Natural killer cell (primary cell): ENCODE measurements at regions not wholly inside any gene's neighbourhood (a gene's known extent, or its start where the extent isn't known, plus 50 kb on each side); places are given as distances from the start of the nearest gene placed in this dataset.

ENCODE experiments used
- ATAC-seq, 3 donors: fragments of 150-1000 bp in 2 of 3; fragments of 200-7000 bp in 1 of 3; cut with Tn5 transposase; 1 replicate in 1 of 3; 2 replicates in 2 of 3; pipeline ENCODE4 v1.10.0; 2021; ENCODE audit warnings: mild to moderate bottlenecking in 2 of 3, moderate library complexity in 2 of 3
- DNase-seq, 2 donors: peaks; one replicate each; pipeline versions ENCODE4 v3.0.0 to v3.0.0-alpha.2; 2013 to 2021; ENCODE audit warnings: mixed read lengths in 1 of 2
- H3K27ac ChIP-seq: one replicate; pipeline ENCODE4 v1.5.1; 2013; ENCODE audit warnings: mild to moderate bottlenecking, low read length
- H3K27me3 ChIP-seq: one replicate; pipeline ENCODE4 v1.6.1; 2013; ENCODE audit warnings: low read length; ENCODE audit not compliant: control insufficient read depth, insufficient read depth
- H3K36me3 ChIP-seq: one replicate; pipeline ENCODE4 v1.6.1; 2013; ENCODE audit warnings: low read length; ENCODE audit not compliant: control insufficient read depth, insufficient read depth
- H3K4me1 ChIP-seq: one replicate; pipeline ENCODE4 v1.6.1; 2013; ENCODE audit warnings: low read length; ENCODE audit not compliant: control insufficient read depth, insufficient read depth
- H3K4me3 ChIP-seq: one replicate; pipeline ENCODE4 v1.5.1; 2013; ENCODE audit warnings: low read length
- H3K9me3 ChIP-seq: one replicate; pipeline ENCODE4 v1.6.1; 2013; ENCODE audit warnings: low read length; ENCODE audit not compliant: control insufficient read depth, insufficient read depth
- H3K27ac Mint-ChIP-seq, 2 donors: one replicate each; pipeline ENCODE4 v1.8.0; 2022; ENCODE audit warnings: mild to moderate bottlenecking in 2 of 2, mixed read lengths in 2 of 2, moderate library complexity in 1 of 2
- H3K27me3 Mint-ChIP-seq, 2 donors: one replicate each; pipeline ENCODE4 v1.8.0; 2022; ENCODE audit warnings: low read depth in 2 of 2, mixed read lengths in 2 of 2
- H3K36me3 Mint-ChIP-seq: one replicate; pipeline ENCODE4 v1.8.0; 2022; ENCODE audit warnings: mixed read lengths
- H3K4me1 Mint-ChIP-seq, 2 donors: one replicate each; pipeline ENCODE4 v1.8.0; 2022; ENCODE audit warnings: mixed read lengths in 2 of 2
- H3K4me3 Mint-ChIP-seq: one replicate; pipeline ENCODE4 v1.8.0; 2022; ENCODE audit warnings: mild to moderate bottlenecking, moderate library complexity, mixed read lengths
- H3K9me3 Mint-ChIP-seq, 2 donors: one replicate each; pipeline ENCODE4 v1.8.0; 2022; ENCODE audit warnings: mixed read lengths in 2 of 2
- WGBS: methylation state at CpG from one replicate; pipeline ENCODE4 v1.1.7; 2013; ENCODE audit warnings: missing lambda C conversion rate; ENCODE audit not compliant: insufficient coverage; 5-methylcytosine and 5-hydroxymethylcytosine counted together
- intact Hi-C: fragments of 100-400 bp; cut with micrococcal nuclease; formaldehyde crosslinking; loops from one replicate; pipeline ENCODE4 v1.14.2; 2022
- TF ChIP-seq, protein P1 (sequence below): fragments of 200-600 bp; IDR thresholded peaks from one replicate; pipeline ENCODE4 v1.8.0; 2022; ENCODE audit warnings: antibody characterized with exemption

DNA sequence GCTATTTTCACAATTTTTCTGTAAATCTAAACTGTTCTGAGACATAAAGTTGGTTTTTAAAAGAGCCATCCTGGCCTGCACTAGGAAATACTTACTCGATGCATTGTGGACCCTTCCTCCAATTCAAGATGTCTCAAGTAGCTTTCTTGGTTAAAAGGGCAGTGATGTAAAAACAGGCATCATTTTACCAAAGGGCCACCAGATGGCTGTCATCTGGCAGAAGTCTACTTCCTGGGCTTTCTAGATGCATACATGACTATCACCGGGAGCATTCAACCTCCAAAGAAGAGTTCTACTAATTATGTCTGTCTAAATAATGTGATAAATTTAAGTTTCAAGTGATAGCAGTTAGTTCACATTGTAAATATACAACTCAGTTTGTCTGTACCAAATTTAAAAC lies 96.8 kb upstream of the FRMD6 start:
- Histone ChIP-seq H3K27me3 (peaks cover 4% of the 10 kb centered on the region), H3K9me3 (no peaks in the 10 kb centered on the region), H3K4me1 (no peaks in the 10 kb centered on the region), H3K36me3 (no peaks in the 10 kb centered on the region), H3K27ac (no peak overlapping the region), H3K4me3 (no peak overlapping the region)
- intact Hi-C loops, result loop anchor here (1.0 to 5.0 kb wide), 3 partner anchors 97 to 225 kb away; partner anchors contain the start of gene FRMD6
- no peaks in the 10 kb centered on the region for H3K9me3 Mint-ChIP-seq
- DNase-seq, result peak in 1 of 2 donors; percentile 38
- H3K4me3 Mint-ChIP-seq, result no peak overlapping the region
- H3K27me3 Mint-ChIP-seq, result peaks cover 16 to 31% of the 10 kb centered on the region in 2 donors
- 75% methylated on average over 1 of the region's 2 CpGs for WGBS
- no peaks in the 10 kb centered on the region for H3K36me3 Mint-ChIP-seq
- H3K27ac Mint-ChIP-seq, result no peak overlapping the region
- no peaks in the 10 kb centered on the region for H3K4me1 Mint-ChIP-seq
- TF ChIP-seq, protein P1, sequence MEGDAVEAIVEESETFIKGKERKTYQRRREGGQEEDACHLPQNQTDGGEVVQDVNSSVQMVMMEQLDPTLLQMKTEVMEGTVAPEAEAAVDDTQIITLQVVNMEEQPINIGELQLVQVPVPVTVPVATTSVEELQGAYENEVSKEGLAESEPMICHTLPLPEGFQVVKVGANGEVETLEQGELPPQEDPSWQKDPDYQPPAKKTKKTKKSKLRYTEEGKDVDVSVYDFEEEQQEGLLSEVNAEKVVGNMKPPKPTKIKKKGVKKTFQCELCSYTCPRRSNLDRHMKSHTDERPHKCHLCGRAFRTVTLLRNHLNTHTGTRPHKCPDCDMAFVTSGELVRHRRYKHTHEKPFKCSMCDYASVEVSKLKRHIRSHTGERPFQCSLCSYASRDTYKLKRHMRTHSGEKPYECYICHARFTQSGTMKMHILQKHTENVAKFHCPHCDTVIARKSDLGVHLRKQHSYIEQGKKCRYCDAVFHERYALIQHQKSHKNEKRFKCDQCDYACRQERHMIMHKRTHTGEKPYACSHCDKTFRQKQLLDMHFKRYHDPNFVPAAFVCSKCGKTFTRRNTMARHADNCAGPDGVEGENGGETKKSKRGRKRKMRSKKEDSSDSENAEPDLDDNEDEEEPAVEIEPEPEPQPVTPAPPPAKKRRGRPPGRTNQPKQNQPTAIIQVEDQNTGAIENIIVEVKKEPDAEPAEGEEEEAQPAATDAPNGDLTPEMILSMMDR, result peak; percentile 54
- peak; percentile 24 to 75 (median 50) for ATAC-seq

DNA sequence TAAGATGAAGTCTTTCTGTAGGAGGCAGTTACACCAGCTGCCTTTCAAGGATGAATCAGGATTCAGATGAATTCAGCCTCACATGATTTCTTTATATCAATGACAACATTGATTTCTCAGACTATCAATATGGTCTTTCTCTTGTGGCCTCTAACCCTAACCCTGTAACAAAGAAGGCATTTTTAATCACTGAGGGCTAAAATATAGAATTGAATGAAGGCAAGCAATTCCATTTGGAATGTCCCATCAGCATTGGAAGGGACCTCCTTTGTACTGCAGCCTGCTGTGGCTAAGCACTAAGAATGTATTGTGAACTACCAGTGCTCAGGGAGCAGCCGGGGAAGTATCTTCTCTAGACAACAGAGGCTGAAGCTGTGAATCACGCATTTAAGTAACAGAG lies 90.6 kb upstream of the FRMD6 start:
- intact Hi-C loops, result no loop called here
- Histone ChIP-seq H3K27ac (no peak overlapping the region), H3K27me3 (no peaks in the 10 kb centered on the region), H3K4me1 (no peaks in the 10 kb centered on the region), H3K36me3 (no peaks in the 10 kb centered on the region), H3K9me3 (no peaks in the 10 kb centered on the region), H3K4me3 (no peak overlapping the region)
- H3K27ac Mint-ChIP-seq, result no peak overlapping the region
- no peaks in the 10 kb centered on the region for H3K9me3 Mint-ChIP-seq
- H3K4me1 Mint-ChIP-seq, result peaks cover 6 to 10% of the 10 kb centered on the region in 2 donors
- WGBS, result 100% methylated on average over 2 of the region's 2 CpGs
- ATAC-seq (no peak), DNase-seq (no peak)
- TF ChIP-seq, protein P1, result no peak
- H3K27me3 Mint-ChIP-seq, result peaks cover 7 to 34% of the 10 kb centered on the region in 2 donors
- no peak overlapping the region for H3K4me3 Mint-ChIP-seq
- no peaks in the 10 kb centered on the region for H3K36me3 Mint-ChIP-seq

GRCh38 chr14:51562816-51563215 lies 88.9 kb upstream of the FRMD6 start:
- 91% methylated on average over 5 of the region's 5 CpGs for WGBS
- Histone ChIP-seq H3K4me3 (no peak overlapping the region), H3K9me3 (no peaks in the 10 kb centered on the region), H3K27me3 (no peaks in the 10 kb centered on the region), H3K27ac (no peak overlapping the region), H3K36me3 (no peaks in the 10 kb centered on the region), H3K4me1 (peaks cover 11% of the 10 kb centered on the region)
- no peaks in the 10 kb centered on the region for H3K9me3 Mint-ChIP-seq
- TF ChIP-seq, protein P1, result no peak
- H3K4me1 Mint-ChIP-seq, result peaks cover 20 to 25% of the 10 kb centered on the region in 2 donors
- no peaks in the 10 kb centered on the region for H3K36me3 Mint-ChIP-seq
- no peak for DNase-seq
- no peak overlapping the region for H3K27ac Mint-ChIP-seq
- peaks cover 4 to 34% of the 10 kb centered on the region in 2 donors for H3K27me3 Mint-ChIP-seq
- intact Hi-C loops, result no loop called here
- no peak for ATAC-seq
- no peak overlapping the region for H3K4me3 Mint-ChIP-seq

DNA sequence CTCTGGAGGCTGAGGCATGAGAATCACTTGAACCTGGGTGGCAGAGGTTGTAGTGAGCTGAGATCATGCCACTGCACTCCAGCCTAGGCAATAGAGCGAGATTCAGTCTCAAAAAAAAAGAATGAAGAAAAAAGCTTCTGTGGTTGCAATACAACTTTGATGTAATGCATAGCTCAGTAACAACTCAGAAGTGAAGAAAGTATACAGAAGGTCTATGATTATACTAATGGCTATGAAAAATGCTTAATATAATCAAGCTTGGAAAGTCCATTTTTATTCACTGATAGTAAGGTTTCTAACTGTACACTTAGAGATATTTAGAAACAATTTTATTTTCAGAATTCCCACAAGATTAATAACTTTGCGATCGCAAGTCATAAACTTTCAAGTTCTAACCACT lies 88.2 kb upstream of the FRMD6 start:
- Mint-ChIP-seq H3K9me3 (no peaks in the 10 kb centered on the region), H3K4me3 (no peak overlapping the region), H3K36me3 (no peaks in the 10 kb centered on the region), H3K27ac (no peak overlapping the region), H3K4me1 (peaks cover 21 to 29% of the 10 kb centered on the region in 2 donors), H3K27me3 (peaks cover 4 to 34% of the 10 kb centered on the region in 2 donors)
- Histone ChIP-seq H3K4me1 (peaks cover 11% of the 10 kb centered on the region), H3K27me3 (no peaks in the 10 kb centered on the region), H3K9me3 (no peaks in the 10 kb centered on the region), H3K4me3 (no peak overlapping the region), H3K36me3 (no peaks in the 10 kb centered on the region), H3K27ac (no peak overlapping the region)
- no peak for DNase-seq
- WGBS, result 84% methylated on average over 3 of the region's 3 CpGs
- intact Hi-C loops, result no loop called here
- TF ChIP-seq, protein P1, result no peak
- no peak for ATAC-seq
